KOPT-K1 (cell line): ENCODE measurements at regions not wholly inside any gene's neighbourhood (a gene's known extent, or its start where the extent isn't known, plus 50 kb on each side); places are given as distances from the start of the nearest gene placed in this dataset.
"Not testable (repeated sequence)": the region's sequence is repeated elsewhere in the genome, so short reads cannot be mapped to it uniquely, and the experiment has no call there.

Experiments used
- H3K27ac ChIP-seq: fragments of 200-600 bp; sonication (generic); 2 replicates; pipeline ENCODE4 v1.5.1; 2016; ENCODE audit warnings: antibody characterized with exemption, mild to moderate bottlenecking, low read depth, low read length; ENCODE audit not compliant: poor library complexity, severe bottlenecking
- H3K36me3 ChIP-seq: fragments of 200-600 bp; sonication (generic); 2 replicates; pipeline ENCODE4 v1.5.1; 2017; ENCODE audit warnings: antibody characterized with exemption, mild to moderate bottlenecking, low read length, moderate library complexity; ENCODE audit not compliant: insufficient read depth
- H3K9me3 ChIP-seq: fragments of 200-600 bp; sonication (generic); 2 replicates; pipeline ENCODE4 v1.5.1; 2017; ENCODE audit warnings: antibody characterized with exemption, low read length, mild to moderate bottlenecking; ENCODE audit not compliant: insufficient read depth, poor library complexity, severe bottlenecking

DNA sequence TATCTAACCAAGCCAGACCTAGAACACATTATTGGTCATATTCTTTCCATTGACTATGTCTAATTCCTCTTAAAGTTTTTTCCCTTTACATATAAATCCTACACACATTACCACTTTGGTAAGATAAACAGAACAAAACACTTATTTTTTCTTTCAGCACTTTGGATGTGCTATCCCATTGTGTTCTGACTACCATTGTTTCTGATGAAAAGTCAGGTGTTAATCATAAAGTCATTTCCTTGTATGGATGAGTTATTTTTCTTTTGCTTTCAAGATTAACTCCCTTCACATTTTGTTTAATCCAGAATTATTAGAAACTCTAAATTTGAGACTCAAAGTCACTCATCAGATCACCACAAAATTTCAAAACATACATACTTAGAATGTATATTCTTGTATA lies 504.4 kb upstream of the ZNF337 start:
- not testable (repeated sequence) for H3K36me3 ChIP-seq, H3K9me3 ChIP-seq

DNA sequence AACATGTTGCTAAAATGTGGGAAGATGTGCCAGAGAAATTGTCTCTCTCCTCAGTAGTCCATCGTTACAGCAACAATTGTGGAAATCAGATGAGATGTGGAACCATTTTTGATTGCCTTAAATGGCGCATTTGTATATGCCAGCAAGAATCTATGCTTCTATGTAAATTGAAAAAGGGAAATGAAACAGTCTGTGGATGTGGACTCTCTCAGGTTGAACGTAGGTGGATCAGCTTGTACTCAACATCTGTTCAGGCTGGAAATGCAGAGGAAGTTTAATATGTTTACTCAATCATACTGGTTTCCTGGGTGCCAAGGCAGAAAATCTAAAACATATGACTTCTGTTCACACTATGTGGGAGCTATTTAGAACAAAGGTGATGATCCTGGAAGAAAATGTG lies 490.7 kb upstream of the ZNF337 start:
- H3K27ac ChIP-seq, H3K36me3 ChIP-seq, H3K9me3 ChIP-seq: not testable (repeated sequence)

More for the DNA sequence above, 504.4 kb upstream of the ZNF337 start:
- not testable (repeated sequence) for H3K27ac ChIP-seq

DNA sequence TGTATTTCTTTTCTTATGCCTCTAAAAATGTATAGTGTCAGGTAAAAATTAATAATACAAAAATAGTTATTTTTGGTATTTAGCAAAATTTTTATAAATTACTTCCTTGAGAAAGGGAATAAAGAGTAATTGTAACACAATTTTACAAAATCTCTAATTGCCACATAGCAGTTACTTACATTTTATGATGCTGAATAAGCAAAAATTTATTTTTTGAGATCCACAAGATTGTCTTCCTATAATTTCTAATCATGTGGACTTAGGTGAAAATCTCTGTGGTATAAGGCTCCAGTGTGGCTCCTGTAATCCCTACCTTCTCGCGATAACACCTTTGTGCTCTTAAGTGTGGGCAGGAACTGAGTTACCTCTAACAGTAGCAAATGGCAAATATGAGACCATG lies 487.1 kb upstream of the ZNF337 start:
- not testable (repeated sequence) for H3K36me3 ChIP-seq, H3K9me3 ChIP-seq, H3K27ac ChIP-seq

DNA sequence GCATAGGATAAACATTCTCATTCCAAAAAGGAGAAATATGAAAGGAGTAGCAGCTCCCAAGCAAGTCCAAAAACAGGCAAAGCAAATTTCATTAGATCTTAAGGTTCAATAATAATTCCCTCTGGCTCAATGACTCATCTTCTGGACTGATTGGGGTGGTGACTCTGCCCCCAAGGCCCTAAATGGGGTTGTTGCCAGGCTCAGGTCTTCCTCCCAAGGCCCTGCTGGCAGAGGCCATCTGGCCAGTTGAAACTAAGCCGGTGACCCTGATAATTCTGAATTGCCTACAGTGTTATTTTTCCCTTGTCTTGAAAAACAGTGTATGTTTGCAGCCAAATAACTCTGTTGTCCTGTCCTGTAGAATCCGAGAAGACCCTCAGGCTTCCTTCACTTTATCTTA lies 484.7 kb upstream of the ZNF337 start:
- not testable (repeated sequence) for H3K36me3 ChIP-seq, H3K27ac ChIP-seq, H3K9me3 ChIP-seq

DNA sequence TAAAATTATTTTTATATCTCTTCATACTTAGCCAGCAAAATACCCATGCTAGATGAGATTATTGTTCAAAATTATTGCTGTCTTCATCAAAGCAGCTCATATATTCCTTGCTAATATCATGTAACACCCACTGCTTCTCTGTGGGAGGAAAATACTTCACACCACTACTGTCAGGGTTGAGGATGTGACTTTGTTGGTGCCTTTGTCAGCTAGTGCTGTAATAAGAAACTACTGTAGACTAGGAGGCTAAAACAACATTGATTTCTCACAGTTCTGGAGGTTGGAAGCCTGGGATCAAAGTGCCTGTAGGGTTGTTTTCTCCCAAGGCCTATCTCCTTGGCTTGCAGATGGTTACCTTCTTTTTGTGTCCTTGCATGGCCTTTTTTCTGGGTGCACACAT lies 475.2 kb upstream of the ZNF337 start:
- H3K27ac ChIP-seq, H3K36me3 ChIP-seq, H3K9me3 ChIP-seq: not testable (repeated sequence)

DNA sequence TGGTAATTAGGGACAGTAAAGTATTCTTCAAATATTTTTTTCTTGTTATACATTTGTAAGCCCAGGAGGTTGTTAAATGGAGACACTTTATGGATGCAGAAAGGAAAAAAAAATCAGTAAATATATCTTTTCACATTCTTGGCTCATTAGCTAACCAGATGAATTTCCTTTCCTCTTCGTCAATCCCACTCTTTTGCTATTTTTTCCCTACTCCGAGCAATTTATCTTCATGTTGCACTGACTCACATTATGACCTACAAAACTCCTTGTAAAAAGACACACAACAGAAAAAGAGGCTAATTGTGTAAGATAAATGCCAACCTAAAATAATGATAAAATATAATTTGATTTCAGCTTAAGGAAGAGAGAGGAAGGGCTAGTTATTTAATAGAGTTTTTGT lies 472.9 kb upstream of the ZNF337 start:
- H3K9me3 ChIP-seq, result no peaks in the 10 kb centered on the region
- no peaks in the 10 kb centered on the region for H3K36me3 ChIP-seq
- H3K27ac ChIP-seq, result no peak overlapping the region

DNA sequence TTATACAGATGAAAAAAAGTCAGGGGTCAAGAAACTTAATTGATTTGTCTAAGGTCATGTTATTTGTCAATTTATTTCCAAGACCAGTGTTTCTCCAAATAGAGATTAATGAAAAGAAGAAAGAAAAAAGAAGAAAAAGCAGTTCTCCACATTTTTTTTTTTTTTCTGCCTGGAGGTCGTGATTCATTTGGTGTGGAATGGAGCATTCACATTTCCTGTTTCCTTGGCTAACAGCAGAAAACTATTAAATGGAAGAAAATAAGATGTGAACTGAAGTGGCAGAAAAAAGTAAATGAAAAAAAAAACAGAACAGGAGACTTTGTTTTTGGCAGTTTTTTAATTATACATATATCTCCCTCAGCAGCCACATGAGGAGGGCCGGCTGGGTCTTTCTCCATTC lies 470.8 kb upstream of the ZNF337 start:
- H3K27ac ChIP-seq, result no peak overlapping the region
- no peaks in the 10 kb centered on the region for H3K9me3 ChIP-seq
- no peaks in the 10 kb centered on the region for H3K36me3 ChIP-seq

DNA sequence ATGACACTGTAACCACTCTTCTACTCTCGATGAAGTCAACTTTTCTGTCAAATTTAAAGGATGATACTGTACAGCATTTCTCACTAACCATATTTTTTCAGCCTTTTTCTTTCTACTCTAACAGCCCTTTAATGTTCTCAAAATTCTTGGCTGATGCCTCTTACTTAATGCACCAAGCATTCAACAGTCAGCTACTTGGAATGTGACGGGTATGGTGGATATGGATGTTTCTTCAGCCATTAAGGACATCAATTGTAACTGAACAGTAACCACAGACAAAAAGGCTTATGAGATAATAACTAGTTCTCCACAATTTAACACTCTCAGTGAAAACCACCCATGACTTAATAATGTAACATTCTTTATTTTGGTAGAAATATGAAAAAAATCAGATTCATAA lies 467.2 kb upstream of the ZNF337 start:
- H3K36me3 ChIP-seq, result no peaks in the 10 kb centered on the region
- H3K27ac ChIP-seq, result no peak overlapping the region
- no peaks in the 10 kb centered on the region for H3K9me3 ChIP-seq

DNA sequence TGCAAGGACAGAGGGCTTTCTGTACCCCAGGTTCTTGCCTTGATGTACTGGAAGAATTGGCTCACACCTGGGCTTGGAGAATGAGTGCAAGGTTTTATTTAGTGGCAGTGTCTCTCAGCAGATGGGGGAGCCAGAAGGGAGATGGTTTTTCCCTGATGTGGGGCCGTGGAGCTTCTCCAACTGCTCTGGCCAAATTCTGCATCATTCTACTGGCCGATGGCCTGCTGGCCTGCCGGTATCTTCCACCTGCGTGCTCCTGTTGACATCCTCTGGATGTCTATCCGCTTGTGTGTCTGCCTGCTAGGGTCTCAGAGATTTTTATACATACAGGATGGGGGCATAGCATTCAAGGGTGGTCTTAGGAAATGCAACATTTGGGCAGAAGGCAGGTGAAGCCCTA lies 466.5 kb upstream of the ZNF337 start:
- not testable (repeated sequence) for H3K9me3 ChIP-seq, H3K27ac ChIP-seq

DNA sequence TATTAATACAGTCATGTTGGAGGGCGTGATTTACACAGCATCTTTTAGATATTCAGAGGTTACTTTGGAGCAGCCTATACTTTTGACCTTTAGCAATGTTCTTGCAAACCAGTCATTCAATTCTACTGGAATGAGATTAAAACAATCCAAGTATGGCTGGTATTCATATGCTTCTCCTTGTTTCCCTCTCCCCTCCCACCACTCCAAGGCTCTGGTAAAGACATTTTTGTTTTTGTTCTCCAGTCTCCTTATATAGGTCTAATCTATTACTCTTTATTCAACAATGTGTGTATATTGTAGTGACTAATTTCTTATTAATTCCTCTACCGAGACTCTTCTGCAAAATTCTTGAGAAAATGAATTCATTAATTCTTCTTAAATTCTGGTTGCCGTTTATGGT lies 465.1 kb upstream of the ZNF337 start:
- H3K27ac ChIP-seq, H3K9me3 ChIP-seq, H3K36me3 ChIP-seq: not testable (repeated sequence)

More for the DNA sequence above, 466.5 kb upstream of the ZNF337 start:
- not testable (repeated sequence) for H3K36me3 ChIP-seq

DNA sequence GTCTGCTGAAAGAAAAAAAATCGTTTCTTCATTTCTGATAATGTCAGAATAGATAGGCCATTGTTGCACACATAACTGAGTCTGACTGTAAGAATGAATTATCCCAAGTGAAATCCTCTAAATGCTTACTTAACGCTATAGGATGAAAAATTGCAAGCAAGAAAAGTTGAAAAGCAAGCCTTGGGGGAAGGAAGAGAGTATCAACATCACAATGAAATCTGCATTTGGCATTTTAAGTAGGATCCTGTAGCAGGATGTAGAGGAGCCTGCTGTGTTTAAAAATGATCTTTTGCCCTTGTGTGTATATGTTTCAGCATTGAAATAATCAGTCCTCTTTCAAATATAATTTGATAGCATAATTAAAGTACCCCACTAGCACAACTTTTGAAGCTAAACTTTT lies 464.3 kb upstream of the ZNF337 start:
- not testable (repeated sequence) for H3K9me3 ChIP-seq, H3K27ac ChIP-seq, H3K36me3 ChIP-seq

DNA sequence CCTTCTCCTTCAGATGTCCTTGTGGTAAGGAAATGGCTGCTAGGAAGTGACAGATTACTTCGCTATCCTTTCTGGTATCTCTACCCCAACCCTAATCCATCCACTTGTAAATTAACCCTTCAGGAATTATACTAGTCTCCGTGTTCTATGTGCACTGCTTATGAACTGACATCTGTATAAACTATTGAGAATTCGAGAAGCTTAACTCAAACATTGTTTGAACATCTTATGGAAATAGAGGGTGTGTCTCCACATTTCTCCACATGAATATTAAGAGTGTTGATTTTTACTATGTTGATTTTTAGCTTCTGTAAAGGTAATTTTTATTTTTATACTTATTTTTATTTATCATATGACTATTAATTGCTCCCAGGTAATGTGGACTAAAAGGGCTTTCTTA lies 457.6 kb upstream of the ZNF337 start:
- H3K36me3 ChIP-seq, result no peaks in the 10 kb centered on the region
- H3K9me3 ChIP-seq, result no peaks in the 10 kb centered on the region
- no peak overlapping the region for H3K27ac ChIP-seq

DNA sequence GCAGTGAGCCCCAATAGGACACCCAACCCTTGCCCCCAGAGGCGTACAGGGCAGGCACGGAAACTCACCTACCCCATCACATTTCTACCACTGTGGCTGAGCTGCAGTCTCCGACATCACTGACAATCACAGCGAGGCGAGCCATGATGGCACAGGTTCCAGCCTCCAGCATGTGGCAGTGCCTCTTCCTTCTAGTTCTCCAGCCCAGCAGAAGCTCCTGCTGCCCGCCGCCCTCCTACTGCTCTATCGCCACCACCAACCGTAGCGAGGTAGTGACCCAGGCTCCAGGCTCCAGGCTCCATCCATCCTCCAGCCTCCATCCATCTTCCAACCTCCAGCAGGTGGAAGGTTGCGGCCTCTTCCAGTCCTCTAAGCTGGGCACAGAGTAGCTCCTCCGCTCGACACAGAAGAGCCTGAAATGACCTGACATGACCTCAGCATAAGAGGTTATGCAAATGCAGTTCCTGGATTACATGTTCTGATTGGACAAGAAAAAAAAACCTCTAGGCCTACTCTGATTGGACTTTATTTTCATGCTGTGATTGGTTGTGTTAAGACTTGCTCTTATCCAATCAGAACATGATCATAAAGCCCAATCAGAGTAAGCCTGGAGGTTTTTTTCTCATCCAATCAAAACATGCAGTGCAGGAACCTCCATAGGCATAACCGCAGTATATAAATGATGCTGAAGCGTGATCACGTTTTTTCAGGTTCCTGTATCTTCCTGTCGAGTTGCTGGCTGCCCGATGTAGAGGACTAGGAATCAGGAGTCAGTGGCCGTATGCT lies 438.9 kb upstream of the ZNF337 start:
- Histone ChIP-seq H3K9me3 (no peaks in the 10 kb centered on the region), H3K27ac (no peak overlapping the region), H3K36me3 (no peaks in the 10 kb centered on the region)

DNA sequence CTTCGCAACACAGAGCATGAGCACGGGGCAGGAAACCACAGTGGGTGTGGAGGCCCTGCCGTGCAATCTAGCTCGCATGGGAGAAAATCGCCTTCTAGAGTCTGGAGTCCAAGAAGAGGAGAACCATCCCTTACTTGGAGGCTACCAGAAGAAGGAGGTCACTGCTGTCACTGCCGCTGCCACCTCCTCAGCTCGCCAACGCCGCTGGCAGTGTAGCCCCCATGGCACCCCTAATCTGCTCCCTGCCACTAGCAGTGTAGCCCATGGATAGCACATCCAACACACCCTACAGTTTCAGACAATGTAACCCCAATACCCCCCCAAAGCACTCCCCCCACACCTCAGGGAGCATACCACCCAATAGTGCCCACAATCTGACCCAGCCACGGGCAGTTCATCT lies 438.0 kb upstream of the ZNF337 start:
- Histone ChIP-seq H3K27ac (no peak overlapping the region), H3K9me3 (no peaks in the 10 kb centered on the region), H3K36me3 (no peaks in the 10 kb centered on the region)

DNA sequence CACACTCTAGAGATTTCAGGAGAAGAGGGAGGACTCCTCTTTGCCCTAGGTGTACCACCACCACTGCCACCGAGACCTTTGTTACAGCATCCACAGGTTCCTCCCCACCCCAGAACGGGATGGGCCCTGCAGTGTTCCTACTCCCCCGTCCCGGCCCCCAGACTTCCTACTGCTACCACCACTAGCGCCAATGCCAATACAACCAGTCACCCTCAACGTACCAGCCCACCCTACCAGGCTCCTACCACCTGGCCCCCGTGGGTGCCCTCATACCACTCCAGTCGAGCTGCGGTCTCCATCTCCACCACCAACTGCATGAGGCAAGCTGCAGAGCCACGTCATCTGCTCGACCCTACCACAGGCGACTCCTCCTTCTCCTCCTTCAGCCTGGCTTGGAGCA lies 437.1 kb upstream of the ZNF337 start:
- H3K27ac ChIP-seq, H3K9me3 ChIP-seq, H3K36me3 ChIP-seq: not testable (repeated sequence)

DNA sequence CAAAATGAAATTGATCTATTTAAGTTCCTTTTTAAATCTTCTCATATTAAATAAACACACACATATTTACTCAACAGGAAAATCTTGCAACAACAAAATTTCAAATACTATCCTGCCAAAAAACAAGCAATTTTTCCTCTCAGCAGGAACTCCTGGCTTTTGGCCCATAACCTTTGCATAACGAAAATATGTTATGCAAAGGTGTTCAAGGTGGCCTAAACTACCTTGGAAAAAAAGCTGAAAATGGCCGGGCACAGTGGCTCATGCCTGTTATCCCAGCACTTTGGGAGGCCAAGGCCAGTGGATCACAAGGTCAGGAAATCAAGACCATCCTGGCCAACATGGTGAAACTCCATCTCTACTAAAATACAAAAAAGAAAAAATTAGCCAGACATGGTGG lies 424.3 kb upstream of the ZNF337 start:
- not testable (repeated sequence) for H3K27ac ChIP-seq, H3K36me3 ChIP-seq, H3K9me3 ChIP-seq
